ENCODE measurements at regions not wholly inside any gene's neighbourhood (a gene's known extent, or its start where the extent isn't known, plus 50 kb on each side); places are given as distances from the start of the nearest gene placed in this dataset.

DNA sequence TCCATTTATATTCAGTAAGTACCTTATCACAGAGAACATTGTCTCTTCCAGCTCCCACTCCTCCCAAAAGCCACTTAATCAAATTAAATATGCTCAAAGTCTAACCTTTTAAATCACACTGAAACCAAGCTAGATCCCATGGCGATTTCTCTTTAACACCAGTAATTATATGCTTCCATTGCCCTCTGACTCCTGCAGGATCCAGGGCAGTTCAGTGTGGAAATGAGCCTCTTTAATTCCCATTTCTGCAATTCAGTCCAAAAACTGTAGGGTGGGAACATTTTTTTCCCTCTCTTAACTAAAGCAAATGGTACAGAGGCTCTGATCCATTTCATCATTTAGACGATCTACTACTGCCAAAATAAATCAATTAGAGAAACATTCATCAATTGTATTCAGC, 872.3 kb upstream of the PHF14 start:
- DNase-seq (ENCODE audit: low read depth, low spot score), result no peak
- Mint-ChIP-seq H3K27me3 (ENCODE audit: low read depth) (no peaks in the 10 kb centered on the region), H3K9me3 (no peaks in the 10 kb centered on the region), H3K4me1 (peaks cover 7% of the 10 kb centered on the region), H3K27ac (ENCODE audit: unreplicated experiment) (peak overlapping the region; percentile 14), H3K36me3 (ENCODE audit: low read depth) (no peaks in the 10 kb centered on the region), H3K4me3 (no peak overlapping the region)
- TF ChIP-seq, protein P1, sequence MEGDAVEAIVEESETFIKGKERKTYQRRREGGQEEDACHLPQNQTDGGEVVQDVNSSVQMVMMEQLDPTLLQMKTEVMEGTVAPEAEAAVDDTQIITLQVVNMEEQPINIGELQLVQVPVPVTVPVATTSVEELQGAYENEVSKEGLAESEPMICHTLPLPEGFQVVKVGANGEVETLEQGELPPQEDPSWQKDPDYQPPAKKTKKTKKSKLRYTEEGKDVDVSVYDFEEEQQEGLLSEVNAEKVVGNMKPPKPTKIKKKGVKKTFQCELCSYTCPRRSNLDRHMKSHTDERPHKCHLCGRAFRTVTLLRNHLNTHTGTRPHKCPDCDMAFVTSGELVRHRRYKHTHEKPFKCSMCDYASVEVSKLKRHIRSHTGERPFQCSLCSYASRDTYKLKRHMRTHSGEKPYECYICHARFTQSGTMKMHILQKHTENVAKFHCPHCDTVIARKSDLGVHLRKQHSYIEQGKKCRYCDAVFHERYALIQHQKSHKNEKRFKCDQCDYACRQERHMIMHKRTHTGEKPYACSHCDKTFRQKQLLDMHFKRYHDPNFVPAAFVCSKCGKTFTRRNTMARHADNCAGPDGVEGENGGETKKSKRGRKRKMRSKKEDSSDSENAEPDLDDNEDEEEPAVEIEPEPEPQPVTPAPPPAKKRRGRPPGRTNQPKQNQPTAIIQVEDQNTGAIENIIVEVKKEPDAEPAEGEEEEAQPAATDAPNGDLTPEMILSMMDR (conservative IDR thresholded peaks at IDR 0.05), result no peak

DNA sequence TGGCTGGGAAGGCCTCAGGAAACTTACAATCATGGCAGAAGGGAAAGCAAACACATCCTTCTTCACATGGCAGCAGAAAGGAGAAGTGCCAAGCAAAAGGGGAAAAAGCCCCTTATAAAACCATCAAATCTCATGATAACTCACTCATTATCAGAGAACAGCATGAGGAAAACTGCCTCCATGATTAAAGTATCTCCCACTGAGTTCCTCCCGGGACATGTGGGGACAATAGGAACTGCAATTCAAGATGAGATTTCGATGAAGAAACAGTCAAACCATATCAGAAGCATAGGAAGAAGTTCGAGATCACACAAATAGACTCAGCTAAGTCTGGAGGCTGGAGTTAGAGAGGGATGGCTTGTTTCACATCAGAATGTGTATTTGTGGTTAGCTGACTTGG, 869.4 kb upstream of the PHF14 start:
- H3K36me3 Mint-ChIP-seq (ENCODE audit: low read depth), result no peaks in the 10 kb centered on the region
- no peaks in the 10 kb centered on the region for H3K27me3 Mint-ChIP-seq (ENCODE audit: low read depth)
- no peaks in the 10 kb centered on the region for H3K9me3 Mint-ChIP-seq
- H3K4me1 Mint-ChIP-seq, result peaks cover 7% of the 10 kb centered on the region
- TF ChIP-seq, protein P1 (conservative IDR thresholded peaks at IDR 0.05), result no peak
- H3K27ac Mint-ChIP-seq (ENCODE audit: unreplicated experiment), result no peak overlapping the region
- DNase-seq (ENCODE audit: low read depth, low spot score), result no peak
- no peak overlapping the region for H3K4me3 Mint-ChIP-seq

DNA sequence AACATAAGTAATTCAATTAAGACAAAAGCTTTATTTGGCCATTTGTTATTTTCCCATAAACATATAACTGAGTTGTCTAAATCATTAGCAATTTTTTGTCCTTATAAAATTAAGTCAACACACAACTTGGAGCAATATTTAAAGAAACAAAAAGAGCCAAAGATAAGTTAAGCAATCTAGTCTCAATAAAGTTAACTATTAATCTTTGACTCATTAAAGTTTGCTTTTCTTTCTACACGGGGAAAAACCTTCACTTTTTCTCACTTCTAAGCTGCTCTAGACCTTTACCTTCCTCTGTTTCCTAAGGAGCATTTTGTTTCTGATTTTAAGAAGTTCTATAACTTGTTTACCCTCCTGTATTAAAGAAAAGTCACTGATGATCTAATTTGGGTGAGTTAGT, 867.1 kb upstream of the PHF14 start:
- H3K27ac Mint-ChIP-seq (ENCODE audit: unreplicated experiment), result no peak overlapping the region
- no peak overlapping the region for H3K4me3 Mint-ChIP-seq
- DNase-seq (ENCODE audit: low read depth, low spot score), result no peak
- H3K36me3 Mint-ChIP-seq (ENCODE audit: low read depth), result no peaks in the 10 kb centered on the region
- H3K9me3 Mint-ChIP-seq, result no peaks in the 10 kb centered on the region
- no peaks in the 10 kb centered on the region for H3K27me3 Mint-ChIP-seq (ENCODE audit: low read depth)
- H3K4me1 Mint-ChIP-seq, result peaks cover 2% of the 10 kb centered on the region
- TF ChIP-seq, protein P1 (conservative IDR thresholded peaks at IDR 0.05), result no peak

DNA sequence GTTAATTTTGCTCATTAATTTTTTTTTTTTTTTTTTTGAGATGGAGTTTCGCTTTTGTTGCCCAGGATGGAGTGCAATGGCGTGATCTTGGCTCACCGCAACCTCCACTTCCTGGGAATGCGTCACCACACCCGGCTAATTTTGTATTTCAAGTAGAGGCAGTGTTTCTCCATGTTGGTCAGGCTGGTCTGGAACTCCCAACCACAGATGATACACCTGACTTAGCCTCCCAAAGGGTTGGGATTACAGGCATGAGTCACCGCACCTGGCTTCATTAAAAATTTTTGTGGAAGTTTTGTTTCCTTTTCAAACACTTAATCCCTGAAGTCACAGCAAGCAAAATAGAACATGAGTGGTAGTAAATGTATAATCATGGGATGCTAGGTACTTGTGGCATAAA, 857.2 kb upstream of the PHF14 start:
- no peak overlapping the region for H3K4me3 Mint-ChIP-seq
- no peak overlapping the region for H3K27ac Mint-ChIP-seq (ENCODE audit: unreplicated experiment)
- no peak for DNase-seq (ENCODE audit: low read depth, low spot score)
- TF ChIP-seq, protein P1 (conservative IDR thresholded peaks at IDR 0.05), result no peak
- H3K36me3 Mint-ChIP-seq (ENCODE audit: low read depth), result no peaks in the 10 kb centered on the region
- H3K9me3 Mint-ChIP-seq, result peaks cover 3% of the 10 kb centered on the region
- H3K4me1 Mint-ChIP-seq, result peaks cover 13% of the 10 kb centered on the region
- no peaks in the 10 kb centered on the region for H3K27me3 Mint-ChIP-seq (ENCODE audit: low read depth)

DNA sequence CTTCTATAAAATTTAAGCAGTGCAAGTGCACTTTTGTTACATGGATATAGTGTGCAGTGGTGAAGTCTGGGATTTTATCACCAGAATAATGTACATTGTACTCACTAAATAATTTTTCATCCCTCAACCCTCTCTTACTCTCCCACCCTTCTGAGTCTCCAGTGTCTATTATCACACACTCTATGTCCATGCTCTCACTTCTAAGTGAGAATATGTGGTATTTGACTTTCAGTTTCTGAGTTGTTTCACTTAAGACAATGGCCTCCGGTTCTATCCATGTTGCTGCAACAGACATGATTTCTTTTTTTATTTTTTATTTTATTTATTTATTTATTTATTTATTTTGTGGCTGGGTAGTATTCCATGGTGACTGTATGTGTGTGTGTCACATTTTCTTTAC, 855.9 kb upstream of the PHF14 start:
- Mint-ChIP-seq H3K36me3 (ENCODE audit: low read depth) (no peaks in the 10 kb centered on the region), H3K9me3 (peaks cover 3% of the 10 kb centered on the region), H3K27ac (ENCODE audit: unreplicated experiment) (no peak overlapping the region), H3K27me3 (ENCODE audit: low read depth) (no peaks in the 10 kb centered on the region), H3K4me1 (peaks cover 26% of the 10 kb centered on the region), H3K4me3 (no peak overlapping the region)
- TF ChIP-seq, protein P1 (conservative IDR thresholded peaks at IDR 0.05), result no peak
- DNase-seq (ENCODE audit: low read depth, low spot score), result no peak

DNA sequence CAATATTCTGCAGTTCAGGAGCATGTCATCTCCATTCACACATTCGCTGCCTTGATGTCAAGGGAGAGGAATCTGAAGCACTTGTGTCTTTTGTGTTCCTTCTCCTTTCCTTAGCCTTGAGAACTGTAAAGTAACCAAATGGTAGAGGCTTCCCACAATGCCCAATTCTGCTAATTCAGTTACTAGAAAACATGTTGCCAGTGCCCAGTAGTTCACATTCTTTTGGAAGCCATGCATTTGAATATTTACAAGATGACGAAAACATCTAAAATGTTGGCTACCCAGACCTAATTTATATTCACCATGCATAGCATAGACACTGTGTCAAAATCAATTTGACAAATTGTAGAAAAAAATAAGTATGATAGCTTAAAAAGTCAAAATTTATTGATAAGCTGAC, 852.7 kb upstream of the PHF14 start:
- Mint-ChIP-seq H3K4me1 (peaks cover 33% of the 10 kb centered on the region), H3K36me3 (ENCODE audit: low read depth) (no peaks in the 10 kb centered on the region), H3K27me3 (ENCODE audit: low read depth) (no peaks in the 10 kb centered on the region), H3K27ac (ENCODE audit: unreplicated experiment) (no peak overlapping the region), H3K4me3 (no peak overlapping the region), H3K9me3 (peaks cover 3% of the 10 kb centered on the region)
- TF ChIP-seq, protein P1 (conservative IDR thresholded peaks at IDR 0.05), result no peak
- DNase-seq (ENCODE audit: low read depth, low spot score), result no peak

Measured in neural crest cell (in vitro differentiated cells).